Lung (tissue), 11 donors: ENCODE measurements at regions not wholly inside any gene's neighbourhood (a gene's known extent, or its start where the extent isn't known, plus 50 kb on each side); places are given as distances from the start of the nearest gene placed in this dataset.

ENCODE experiments used
- ATAC-seq: fragments of 200-7000 bp; cut with Tn5 transposase; one replicate; pipeline ENCODE4 v1.9.1; 2020; ENCODE audit warnings: moderate number of reproducible peaks; ENCODE audit not compliant: insufficient read depth, low FRiP score
- DNase-seq, 3 donors: peaks; one replicate each; pipeline ENCODE4 v3.0.0-alpha.2; 2013 to 2017
- H3K27ac ChIP-seq, 2 donors: one replicate each; pipeline ENCODE4 v1.5.1; 2013; ENCODE audit warnings: mild to moderate bottlenecking in 2 of 2, moderate library complexity in 2 of 2, control low read depth in 1 of 2, inconsistent platforms in 1 of 2, low read depth in 1 of 2, low read length in 1 of 2
- H3K27me3 ChIP-seq, 3 donors: one replicate each; pipeline ENCODE4 v1.5.1; 2013; ENCODE audit warnings: low read length in 2 of 3; ENCODE audit not compliant: control insufficient read depth in 3 of 3, insufficient read depth in 3 of 3
- H3K36me3 ChIP-seq, 4 donors: one replicate each; pipeline ENCODE4 v1.5.1; 2013; ENCODE audit warnings: low read length in 4 of 4, mild to moderate bottlenecking in 1 of 4, moderate library complexity in 1 of 4; ENCODE audit not compliant: control insufficient read depth in 4 of 4, insufficient read depth in 4 of 4
- H3K4me1 ChIP-seq, 5 donors: one replicate each; pipeline ENCODE4 v1.5.1; 2013; ENCODE audit warnings: low read length in 5 of 5, mild to moderate bottlenecking in 2 of 5, moderate library complexity in 1 of 5; ENCODE audit not compliant: control insufficient read depth in 5 of 5, insufficient read depth in 5 of 5
- H3K4me3 ChIP-seq: one replicate; pipeline ENCODE4 v1.5.1; 2013; ENCODE audit warnings: mild to moderate bottlenecking, control low read depth, moderate library complexity
- H3K9ac ChIP-seq, 2 donors: one replicate each; pipeline ENCODE4 v1.5.1; 2013; ENCODE audit warnings: low read length in 2 of 2, control low read depth in 1 of 2; ENCODE audit not compliant: insufficient read depth in 1 of 2
- H3K9me3 ChIP-seq, 4 donors: one replicate each; pipeline ENCODE4 v1.5.1; 2013; ENCODE audit warnings: low read length in 3 of 4, mild to moderate bottlenecking in 1 of 4, moderate library complexity in 1 of 4; ENCODE audit not compliant: control insufficient read depth in 4 of 4, insufficient read depth in 3 of 4
- WGBS, 2 donors: extraction: QIAGEN DNeasy Blood & Tissue Kit; methylation state at CpG; one replicate each; pipeline ENCODE4 v1.1.7; 2013; 5-methylcytosine and 5-hydroxymethylcytosine counted together
- TF ChIP-seq, protein P1 (sequence below): IDR thresholded peaks from 2 replicates; pipeline ENCODE4 v1.5.1; 2012; ENCODE audit warnings: mild to moderate bottlenecking; ENCODE audit errors: control extremely low read depth, extremely low read depth
- donor health status: control.
- donor health status: control.
- donor health status: Bipolar disorder and iron deficiency.
- donor health status: healthy.
- donor health status: DM: yes; HTN: yes; CAD: no.

DNA sequence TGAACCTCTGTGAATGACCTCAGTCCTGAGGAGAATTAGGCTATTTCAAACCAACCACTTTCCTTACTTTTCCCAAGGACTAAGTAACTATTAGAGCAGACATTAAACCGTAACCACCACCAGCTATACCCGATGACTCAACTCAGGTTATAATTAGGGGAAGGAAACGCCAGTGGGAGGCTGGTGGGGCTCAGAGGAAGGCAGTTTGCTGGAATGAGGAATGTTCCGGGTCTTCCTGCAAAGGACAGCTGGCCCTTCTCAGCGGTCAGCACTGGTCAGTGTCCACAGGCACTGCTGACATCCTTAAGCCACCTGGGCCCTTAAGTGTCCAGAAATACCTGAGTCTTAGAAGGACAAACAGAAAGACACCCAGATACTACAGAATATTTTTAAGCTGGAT, 515.2 kb downstream of the MAFB start:
- ATAC-seq (no peak), DNase-seq (no peak)
- no peaks in the 10 kb centered on the region for H3K4me1 ChIP-seq
- H3K4me3 ChIP-seq, result no peak overlapping the region
- peaks cover 0 to 3% (median 3%) of the 10 kb centered on the region in 3 donors for H3K27me3 ChIP-seq
- WGBS, 2 donors, result 32 to 45% methylated on average over 5 of the region's 5 CpGs
- H3K36me3 ChIP-seq, result no peaks in the 10 kb centered on the region
- H3K9me3 ChIP-seq, result peaks cover 0 to 2% (median 0%) of the 10 kb centered on the region in 4 donors
- H3K9ac ChIP-seq, result no peak overlapping the region
- TF ChIP-seq, protein P1, sequence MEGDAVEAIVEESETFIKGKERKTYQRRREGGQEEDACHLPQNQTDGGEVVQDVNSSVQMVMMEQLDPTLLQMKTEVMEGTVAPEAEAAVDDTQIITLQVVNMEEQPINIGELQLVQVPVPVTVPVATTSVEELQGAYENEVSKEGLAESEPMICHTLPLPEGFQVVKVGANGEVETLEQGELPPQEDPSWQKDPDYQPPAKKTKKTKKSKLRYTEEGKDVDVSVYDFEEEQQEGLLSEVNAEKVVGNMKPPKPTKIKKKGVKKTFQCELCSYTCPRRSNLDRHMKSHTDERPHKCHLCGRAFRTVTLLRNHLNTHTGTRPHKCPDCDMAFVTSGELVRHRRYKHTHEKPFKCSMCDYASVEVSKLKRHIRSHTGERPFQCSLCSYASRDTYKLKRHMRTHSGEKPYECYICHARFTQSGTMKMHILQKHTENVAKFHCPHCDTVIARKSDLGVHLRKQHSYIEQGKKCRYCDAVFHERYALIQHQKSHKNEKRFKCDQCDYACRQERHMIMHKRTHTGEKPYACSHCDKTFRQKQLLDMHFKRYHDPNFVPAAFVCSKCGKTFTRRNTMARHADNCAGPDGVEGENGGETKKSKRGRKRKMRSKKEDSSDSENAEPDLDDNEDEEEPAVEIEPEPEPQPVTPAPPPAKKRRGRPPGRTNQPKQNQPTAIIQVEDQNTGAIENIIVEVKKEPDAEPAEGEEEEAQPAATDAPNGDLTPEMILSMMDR, result no peak
- no peak overlapping the region for H3K27ac ChIP-seq

DNA sequence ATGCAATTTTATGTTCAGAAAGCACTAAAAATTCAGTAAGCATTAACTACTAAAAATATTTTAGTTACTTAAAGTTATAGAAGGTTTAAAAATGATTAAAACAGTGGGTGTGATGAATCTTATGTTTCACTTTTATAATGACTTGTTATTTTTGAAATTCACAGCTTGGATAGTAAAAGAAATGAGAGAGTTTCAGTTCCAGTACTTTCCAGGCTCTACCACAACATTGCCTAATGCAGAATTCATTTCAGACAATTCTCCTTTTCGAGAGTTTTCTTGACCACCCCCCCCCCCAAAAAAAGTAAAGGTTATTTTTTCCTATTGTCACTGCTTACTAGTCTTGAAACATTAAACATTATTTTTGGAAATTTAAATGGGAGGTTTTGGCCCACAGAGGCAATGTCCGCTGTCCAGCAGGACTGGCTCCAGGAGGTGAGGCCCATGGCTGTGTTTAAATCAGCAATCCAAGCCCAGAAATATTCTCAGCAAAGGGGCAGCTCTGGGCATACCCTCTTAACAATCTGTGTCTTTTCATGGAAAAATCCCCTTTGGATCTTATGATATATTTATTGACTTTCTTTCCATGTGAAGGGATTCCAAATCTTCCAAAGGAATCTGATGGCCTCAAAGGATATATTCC, 519.9 kb downstream of the MAFB start:
- Histone ChIP-seq H3K36me3 (no peaks in the 10 kb centered on the region), H3K27me3 (no peaks in the 10 kb centered on the region), H3K4me1 (no peaks in the 10 kb centered on the region), H3K4me3 (no peak overlapping the region), H3K9me3 (peaks cover 0 to 2% (median 0%) of the 10 kb centered on the region in 4 donors), H3K9ac (no peak overlapping the region), H3K27ac (no peak overlapping the region)
- ATAC-seq, result no peak
- TF ChIP-seq, protein P1, result no peak
- no peak for DNase-seq
- WGBS, 2 donors, result 76 to 84% methylated on average over 2 of the region's 2 CpGs

DNA sequence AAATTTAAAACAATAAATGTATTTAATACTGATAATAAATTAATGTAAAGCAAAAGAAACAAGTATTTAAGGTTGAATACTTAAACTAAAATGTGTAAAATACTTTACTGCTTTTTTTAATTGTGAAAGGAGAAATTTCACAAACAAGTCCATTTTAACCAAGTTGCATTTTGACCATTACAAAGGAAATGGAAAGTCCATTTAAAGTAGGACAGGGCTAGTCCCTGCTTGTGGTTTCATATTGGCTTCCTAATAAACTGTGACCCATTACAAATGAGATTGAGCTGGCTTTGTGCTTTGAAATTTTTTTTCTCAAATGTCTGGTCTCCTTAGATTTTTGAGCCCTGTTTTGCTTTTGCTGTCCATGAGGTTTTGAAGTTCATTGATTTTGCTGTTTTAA, 527.6 kb downstream of the MAFB start:
- H3K27me3 ChIP-seq, result peaks cover 0 to under 1% (median 0%) of the 10 kb centered on the region in 3 donors
- H3K36me3 ChIP-seq, result no peaks in the 10 kb centered on the region
- TF ChIP-seq, protein P1, result no peak
- ATAC-seq (no peak), DNase-seq (no peak)
- H3K4me1 ChIP-seq, result no peaks in the 10 kb centered on the region
- no peaks in the 10 kb centered on the region for H3K9me3 ChIP-seq
- H3K27ac ChIP-seq, result no peak overlapping the region
- H3K9ac ChIP-seq, result no peak overlapping the region
- H3K4me3 ChIP-seq, result no peak overlapping the region

DNA sequence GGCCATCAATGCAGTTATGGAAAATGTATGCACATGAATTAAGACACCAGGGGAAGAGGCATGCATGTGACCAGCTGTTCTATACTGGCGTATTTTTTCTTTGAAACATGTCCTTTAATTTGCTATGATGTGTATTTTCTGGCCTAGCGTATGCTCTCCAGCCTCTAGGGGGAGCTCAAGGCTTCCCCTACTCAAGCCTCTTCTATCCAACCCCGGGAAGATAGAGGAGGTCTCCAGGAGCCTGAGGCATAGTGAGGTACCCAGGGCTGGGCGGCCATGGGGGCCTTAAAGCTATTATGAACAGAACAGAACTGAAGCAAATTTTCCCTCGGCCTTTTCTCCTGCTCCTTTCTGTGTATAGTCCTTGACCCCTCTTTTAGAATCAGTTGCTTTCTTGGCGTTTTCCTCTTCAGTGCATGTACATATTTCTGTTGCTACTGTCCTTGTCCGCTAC, 528.9 kb downstream of the MAFB start:
- Histone ChIP-seq H3K4me1 (no peaks in the 10 kb centered on the region), H3K27me3 (peaks cover 0 to 5% (median 0%) of the 10 kb centered on the region in 3 donors), H3K4me3 (no peak overlapping the region), H3K9ac (no peak overlapping the region), H3K36me3 (no peaks in the 10 kb centered on the region), H3K27ac (no peak overlapping the region), H3K9me3 (no peaks in the 10 kb centered on the region)
- ATAC-seq, result no peak
- TF ChIP-seq, protein P1, result peak; percentile 21
- DNase-seq, result peak; percentile 35 to 58 (median 44)
- WGBS, 2 donors, result 66 to 72% methylated on average over 7 of the region's 7 CpGs
